Activated CD4-positive, alpha-beta T cell treated with anti-CD3 and anti-CD28 coated beads for 36 hours (primary cell): ENCODE measurements at regions not wholly inside any gene's neighbourhood (a gene's known extent, or its start where the extent isn't known, plus 50 kb on each side); places are given as distances from the start of the nearest gene placed in this dataset.
"Not testable (repeated sequence)": the region's sequence is repeated elsewhere in the genome, so short reads cannot be mapped to it uniquely, and the experiment has no call there.

ENCODE experiments used
- ATAC-seq: fragments of 200-7000 bp; cut with Tn5 transposase; one replicate; pipeline ENCODE4 v1.10.0; 2021; ENCODE audit warnings: mild to moderate bottlenecking, moderate library complexity
- CTCF ChIA-PET: fragments of 350-600 bp; sonication (Branson Sonifier 250); formaldehyde crosslinking; loops from one replicate; lab custom pipeline; 2021; ENCODE audit warnings: antibody characterized with exemption; lab: Charles Lee
- POLR2A ChIA-PET: fragments of 350-600 bp; sonication (Branson Sonifier 250); formaldehyde crosslinking; loops from one replicate; lab custom pipeline; 2021; ENCODE audit warnings: antibody characterized with exemption, inconsistent platforms; lab: Charles Lee
- DNase-seq: peaks from one replicate; pipeline ENCODE4 v3.0.0-alpha.2; 2020
- H3K27ac Mint-ChIP-seq: one replicate; pipeline ENCODE4 v1.8.0; 2021; ENCODE audit warnings: mixed read lengths
- H3K27me3 Mint-ChIP-seq: one replicate; pipeline ENCODE4 v1.8.0; 2021; ENCODE audit warnings: mixed read lengths
- H3K36me3 Mint-ChIP-seq: one replicate; pipeline ENCODE4 v1.8.0; 2021; ENCODE audit warnings: low read depth, mixed read lengths
- H3K4me1 Mint-ChIP-seq: one replicate; pipeline ENCODE4 v1.8.0; 2021; ENCODE audit warnings: mixed read lengths
- H3K4me3 Mint-ChIP-seq: one replicate; pipeline ENCODE4 v1.8.0; 2021; ENCODE audit warnings: mild to moderate bottlenecking, moderate library complexity, mixed read lengths
- H3K9me3 Mint-ChIP-seq: one replicate; pipeline ENCODE4 v1.8.0; 2021; ENCODE audit warnings: low read depth, mixed read lengths
- intact Hi-C, 2 experiments: fragments of 100-400 bp; cut with DNase I in 1 of 2; cut with micrococcal nuclease in 1 of 2; formaldehyde crosslinking; loops; one replicate each; pipeline versions ENCODE4 v1.14.2 to v1.15.1; 2022 to 2024; cut with DNase I, micrococcal nuclease

- DNase-seq: peak; percentile 15
- Mint-ChIP-seq H3K27ac (peak overlapping the region; percentile 83), H3K36me3 (no peaks in the 10 kb centered on the region), H3K4me3 (peak overlapping the region; percentile 58), H3K9me3 (no peaks in the 10 kb centered on the region), H3K4me1 (peaks cover 18% of the 10 kb centered on the region), H3K27me3 (no peaks in the 10 kb centered on the region)
- peak; percentile 89 for ATAC-seq
- intact Hi-C loops: loop anchor here in 1 of 2 experiments (10.0 kb wide), 1 partner anchor 1164 kb away; no protein-coding TSS in a partner anchor
- POLR2A ChIA-PET: no interaction called here
- CTCF ChIA-PET: interaction anchor here (1.0 kb wide), 1 partner anchor 12 kb away, joined by 3 read pairs; no protein-coding TSS in a partner anchor
These were observed 594.7 kb upstream of the CAMK1G start for GRCh38 chr1:208988811-208989222.

GRCh38 chr1:208990456-208990855, 593.1 kb upstream of the CAMK1G start:
- peaks cover 18% of the 10 kb centered on the region for H3K4me1 Mint-ChIP-seq
- no peak overlapping the region for H3K4me3 Mint-ChIP-seq
- CTCF ChIA-PET: no interaction called here
- H3K27ac Mint-ChIP-seq: no peak overlapping the region
- intact Hi-C loops: no loop called here
- peaks cover under 1% of the 10 kb centered on the region for H3K27me3 Mint-ChIP-seq
- H3K9me3 Mint-ChIP-seq: no peaks in the 10 kb centered on the region
- POLR2A ChIA-PET: no interaction called here
- H3K36me3 Mint-ChIP-seq: no peaks in the 10 kb centered on the region
- ATAC-seq (no peak), DNase-seq (no peak)

- intact Hi-C loops: not testable (repeated sequence)
These were observed 586.5 kb upstream of the CAMK1G start for GRCh38 chr1:208997053-208997452.

GRCh38 chr1:208997726-208998312, 585.7 kb upstream of the CAMK1G start:
- no peaks in the 10 kb centered on the region for H3K9me3 Mint-ChIP-seq
- peaks cover 9% of the 10 kb centered on the region for H3K27me3 Mint-ChIP-seq
- intact Hi-C loops: no loop called here
- H3K4me3 Mint-ChIP-seq: no peak overlapping the region
- H3K4me1 Mint-ChIP-seq: no peaks in the 10 kb centered on the region
- ChIA-PET CTCF (no interaction called here), POLR2A (no interaction called here)
- DNase-seq (no peak), ATAC-seq (no peak)
- H3K27ac Mint-ChIP-seq: no peak overlapping the region
- no peaks in the 10 kb centered on the region for H3K36me3 Mint-ChIP-seq

More at GRCh38 chr1:208997053-208997452, 586.5 kb upstream of the CAMK1G start:
- H3K4me1 Mint-ChIP-seq, ATAC-seq, CTCF ChIA-PET, H3K36me3 Mint-ChIP-seq, POLR2A ChIA-PET, DNase-seq, H3K9me3 Mint-ChIP-seq, H3K4me3 Mint-ChIP-seq, H3K27ac Mint-ChIP-seq, H3K27me3 Mint-ChIP-seq: not testable (repeated sequence)

GRCh38 chr1:209008586-209008985, 574.9 kb upstream of the CAMK1G start:
- H3K4me1 Mint-ChIP-seq: no peaks in the 10 kb centered on the region
- no peaks in the 10 kb centered on the region for H3K9me3 Mint-ChIP-seq
- ChIA-PET POLR2A (no interaction called here), CTCF (no interaction called here)
- no peak for ATAC-seq
- H3K36me3 Mint-ChIP-seq: no peaks in the 10 kb centered on the region
- no peak overlapping the region for H3K27ac Mint-ChIP-seq
- H3K4me3 Mint-ChIP-seq: no peak overlapping the region
- intact Hi-C loops: no loop called here
- DNase-seq: no peak
- no peaks in the 10 kb centered on the region for H3K27me3 Mint-ChIP-seq

GRCh38 chr1:209010475-209011230, 572.9 kb upstream of the CAMK1G start:
- no peaks in the 10 kb centered on the region for H3K9me3 Mint-ChIP-seq
- H3K27ac Mint-ChIP-seq: no peak overlapping the region
- CTCF ChIA-PET: interaction anchor here (1.1 kb wide), 1 partner anchor 9 kb away, joined by 3 read pairs; no protein-coding TSS in a partner anchor
- intact Hi-C loops: no loop called here
- no peak for ATAC-seq
- POLR2A ChIA-PET: no interaction called here
- H3K4me1 Mint-ChIP-seq: no peaks in the 10 kb centered on the region
- no peaks in the 10 kb centered on the region for H3K36me3 Mint-ChIP-seq
- no peak overlapping the region for H3K4me3 Mint-ChIP-seq
- no peak for DNase-seq
- no peaks in the 10 kb centered on the region for H3K27me3 Mint-ChIP-seq

GRCh38 chr1:209012443-209013196, 570.9 kb upstream of the CAMK1G start:
- ChIA-PET POLR2A (interaction anchor here (0.6 kb wide), 1 partner anchor 146 kb away, joined by 3 read pairs; no protein-coding TSS in a partner anchor), CTCF (no interaction called here)
- ATAC-seq (no peak), DNase-seq (no peak)
- Mint-ChIP-seq H3K9me3 (peaks cover under 1% of the 10 kb centered on the region), H3K4me3 (no peak overlapping the region), H3K4me1 (no peaks in the 10 kb centered on the region), H3K27ac (no peak overlapping the region), H3K27me3 (no peaks in the 10 kb centered on the region), H3K36me3 (no peaks in the 10 kb centered on the region)
- intact Hi-C loops: no loop called here

GRCh38 chr1:209015092-209015491, 568.4 kb upstream of the CAMK1G start:
- H3K36me3 Mint-ChIP-seq: no peaks in the 10 kb centered on the region
- peaks cover 4% of the 10 kb centered on the region for H3K27me3 Mint-ChIP-seq
- no peak for ATAC-seq
- no peak for DNase-seq
- no peaks in the 10 kb centered on the region for H3K4me1 Mint-ChIP-seq
- H3K4me3 Mint-ChIP-seq: no peak overlapping the region
- intact Hi-C loops: no loop called here
- ChIA-PET POLR2A (no interaction called here), CTCF (interaction anchor here (1.0 to 1.2 kb wide), 2 partner anchors 11 to 17 kb away, joined by 3 read pairs; no protein-coding TSS in a partner anchor)
- H3K27ac Mint-ChIP-seq: no peak overlapping the region
- peaks cover 4% of the 10 kb centered on the region for H3K9me3 Mint-ChIP-seq

- Mint-ChIP-seq H3K4me3 (no peak overlapping the region), H3K27me3 (peaks cover 18% of the 10 kb centered on the region), H3K27ac (no peak overlapping the region), H3K36me3 (no peaks in the 10 kb centered on the region), H3K4me1 (no peaks in the 10 kb centered on the region), H3K9me3 (peaks cover 8% of the 10 kb centered on the region)
- DNase-seq (no peak), ATAC-seq (no peak)
- POLR2A ChIA-PET: no interaction called here
- CTCF ChIA-PET: interaction anchor here (0.6 kb wide), 2 partner anchors 97 to 442 kb away, joined by 4 read pairs; no protein-coding TSS in a partner anchor
- intact Hi-C loops: no loop called here
These were observed 561.9 kb upstream of the CAMK1G start for GRCh38 chr1:209021622-209022021.

GRCh38 chr1:209023790-209024189, 559.7 kb upstream of the CAMK1G start:
- CTCF ChIA-PET: no interaction called here
- no peak overlapping the region for H3K4me3 Mint-ChIP-seq
- ATAC-seq: no peak
- no peaks in the 10 kb centered on the region for H3K4me1 Mint-ChIP-seq
- H3K36me3 Mint-ChIP-seq: no peaks in the 10 kb centered on the region
- H3K27ac Mint-ChIP-seq: no peak overlapping the region
- POLR2A ChIA-PET: no interaction called here
- no peak for DNase-seq
- peaks cover 6% of the 10 kb centered on the region for H3K9me3 Mint-ChIP-seq
- peaks cover 18% of the 10 kb centered on the region for H3K27me3 Mint-ChIP-seq
- intact Hi-C loops: no loop called here

- DNase-seq (no peak), ATAC-seq (no peak)
- intact Hi-C loops: no loop called here
- H3K9me3 Mint-ChIP-seq: no peaks in the 10 kb centered on the region
- H3K27me3 Mint-ChIP-seq: peaks cover 21% of the 10 kb centered on the region
- H3K4me3 Mint-ChIP-seq: no peak overlapping the region
- no peaks in the 10 kb centered on the region for H3K4me1 Mint-ChIP-seq
- ChIA-PET POLR2A (no interaction called here), CTCF (no interaction called here)
- no peaks in the 10 kb centered on the region for H3K36me3 Mint-ChIP-seq
- H3K27ac Mint-ChIP-seq: no peak overlapping the region
These were observed 553.8 kb upstream of the CAMK1G start for GRCh38 chr1:209029737-209030136.
